D721Med (cell line): ENCODE measurements at regions not wholly inside any gene's neighbourhood (a gene's known extent, or its start where the extent isn't known, plus 50 kb on each side); places are given as distances from the start of the nearest gene placed in this dataset.

Source experiments
- DNase-seq: peaks from one replicate; pipeline ENCODE4 v3.0.0; 2011; ENCODE audit warnings: low spot score; ENCODE audit not compliant: insufficient read length
- FAIRE-seq: peaks from 2 replicates; lab custom pipeline; 2011; peaks lifted over from hg19 to GRCh38; lab: Jason Lieb, UNC
- CTCF ChIP-seq: IDR thresholded peaks from 2 replicates; pipeline ENCODE4 v1.5.1; 2012; ENCODE audit warnings: mild to moderate bottlenecking, control low read depth; ENCODE audit not compliant: insufficient read depth; ENCODE audit errors: missing control alignments

GRCh38 chr6:105803442-105803841 lies 282.7 kb upstream of the PRDM1 start:
- DNase-seq = no peak
- FAIRE-seq = no peak
- TF ChIP-seq CTCF = no peak

- no peak for FAIRE-seq
- TF ChIP-seq CTCF = no peak
- no peak for DNase-seq
These were observed 283.4 kb upstream of the PRDM1 start for GRCh38 chr6:105802703-105803102.

- TF ChIP-seq CTCF = no peak
- FAIRE-seq (no peak), DNase-seq (no peak)
These were observed 285.3 kb upstream of the PRDM1 start for GRCh38 chr6:105800871-105801270.

- TF ChIP-seq CTCF = no peak
- FAIRE-seq = no peak
- no peak for DNase-seq
These were observed 285.7 kb upstream of the PRDM1 start for GRCh38 chr6:105800398-105800797.

GRCh38 chr6:105799056-105799455 lies 287.1 kb upstream of the PRDM1 start:
- TF ChIP-seq CTCF = no peak
- FAIRE-seq (no peak), DNase-seq (no peak)

GRCh38 chr6:105797983-105798453 lies 288.1 kb upstream of the PRDM1 start:
- TF ChIP-seq CTCF = no peak
- FAIRE-seq (no peak), DNase-seq (peak; percentile 25)

- no peak for DNase-seq
- FAIRE-seq = no peak
- TF ChIP-seq CTCF = no peak
These were observed 288.7 kb upstream of the PRDM1 start for GRCh38 chr6:105797286-105797979.
